HS-5 (cell line): ENCODE measurements at regions not wholly inside any gene's neighbourhood (a gene's known extent, or its start where the extent isn't known, plus 50 kb on each side); places are given as distances from the start of the nearest gene placed in this dataset.
A peak's percentile ranks its signal among the peaks of the same experiment; 100 is the strongest.
"Not testable (repeated sequence)": the region's sequence is repeated elsewhere in the genome, so short reads cannot be mapped to it uniquely, and the experiment has no call there.

ENCODE experiments used
- DNase-seq: peaks from one replicate; pipeline ENCODE4 v3.0.0-alpha.2; 2012; ENCODE audit warnings: low read depth

DNA sequence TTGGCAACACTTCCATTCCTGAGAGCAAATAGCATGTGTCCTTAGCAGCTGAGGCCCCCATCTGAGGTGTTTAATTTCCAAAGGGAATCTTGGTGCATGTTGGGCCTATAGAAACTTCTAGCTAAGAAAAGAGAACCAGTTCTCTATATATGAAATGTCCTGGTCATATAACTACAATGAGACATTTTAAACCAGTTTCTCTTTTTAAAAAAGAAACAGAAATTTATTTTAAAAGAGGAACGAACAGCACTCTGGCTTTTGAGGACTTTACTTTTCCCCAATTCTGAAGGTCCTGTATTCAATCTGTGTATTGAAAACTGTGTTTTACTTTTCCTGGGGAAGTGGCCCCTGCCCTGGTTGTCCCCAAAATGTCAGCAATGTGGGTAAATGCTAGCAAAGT, 94.0 kb upstream of the FOXN2 start:
- DNase-seq: no peak

DNA sequence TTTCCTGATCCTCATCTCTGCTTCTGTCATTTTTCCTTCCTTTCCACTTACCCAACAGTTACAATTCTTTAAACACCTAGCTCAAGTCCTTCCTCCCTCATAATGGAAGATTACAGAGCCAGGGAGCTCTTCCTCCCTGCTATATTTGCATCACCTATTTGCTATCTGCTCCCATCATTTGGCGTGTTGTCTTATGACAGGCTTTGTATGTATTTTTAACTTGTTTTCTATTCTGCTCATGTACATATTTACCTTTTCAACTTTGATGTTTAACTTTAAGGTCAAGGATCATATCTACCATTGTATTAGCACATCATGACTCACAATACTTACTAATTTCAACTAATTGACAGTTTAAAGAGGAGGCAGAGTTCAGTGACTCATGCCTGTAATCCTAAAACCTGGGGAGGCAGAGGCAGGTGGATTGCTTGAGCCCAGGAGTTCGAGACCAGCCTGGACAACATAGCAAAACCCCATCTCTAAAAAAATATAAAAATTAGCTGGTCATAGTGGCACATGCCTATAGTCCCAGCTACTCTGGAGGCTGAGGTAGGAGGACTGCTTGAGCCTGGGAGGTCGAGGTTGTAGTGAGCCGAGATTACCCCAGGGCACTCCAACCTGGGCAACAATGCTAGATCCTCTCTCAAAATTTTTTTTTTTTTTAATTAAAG, 92.5 kb upstream of the FOXN2 start:
- no peak for DNase-seq

DNA sequence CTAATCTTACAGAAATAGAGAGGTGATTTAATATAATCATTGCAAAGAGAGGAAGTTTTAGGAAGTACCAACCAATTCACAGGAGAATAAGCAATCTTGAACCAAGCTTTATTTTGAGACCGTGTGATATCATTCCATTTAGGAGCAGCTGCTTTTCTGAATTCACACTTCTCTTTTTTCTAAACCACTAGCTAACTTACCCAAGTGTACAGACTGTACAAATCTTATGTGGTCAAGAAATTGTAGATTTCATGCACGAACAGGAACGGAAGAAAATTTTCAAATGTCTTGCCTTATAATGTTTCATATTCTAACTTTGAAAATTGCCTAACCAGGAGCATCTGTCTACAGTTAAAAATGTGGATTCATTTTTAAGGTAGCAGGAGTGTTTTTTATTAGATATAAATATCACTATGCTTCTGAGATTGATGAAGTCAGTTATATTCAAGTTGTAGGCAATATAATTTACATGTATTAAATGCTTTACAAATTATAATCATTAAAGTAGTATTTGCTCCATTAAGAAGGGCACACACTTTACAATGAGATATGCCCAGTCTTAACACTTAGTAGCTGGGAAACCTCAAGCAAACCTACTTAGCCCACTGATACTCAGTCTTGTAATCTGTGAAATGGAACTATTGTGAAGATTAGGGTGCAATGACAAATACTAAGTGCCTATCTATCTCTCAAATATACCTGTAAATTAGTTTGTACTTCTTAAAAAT, 86.7 kb upstream of the FOXN2 start:
- DNase-seq: no peak

DNA sequence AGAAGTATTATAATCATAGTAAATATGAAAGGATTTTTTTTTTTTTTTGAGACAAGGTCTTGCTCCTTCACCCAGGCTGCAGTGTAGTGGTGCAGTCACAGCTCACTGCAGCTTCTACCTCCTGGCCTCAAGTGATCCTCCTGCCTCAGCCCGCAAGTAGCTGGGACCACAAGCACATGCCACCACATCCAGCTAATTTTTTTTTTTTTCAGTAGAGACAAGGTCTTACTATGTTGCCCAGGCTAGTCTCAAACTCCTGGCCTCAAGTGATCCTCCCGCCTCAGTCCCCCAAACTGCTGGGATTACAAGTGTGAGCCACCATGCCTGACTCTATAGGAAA, 86.2 kb upstream of the FOXN2 start:
- no peak for DNase-seq

DNA sequence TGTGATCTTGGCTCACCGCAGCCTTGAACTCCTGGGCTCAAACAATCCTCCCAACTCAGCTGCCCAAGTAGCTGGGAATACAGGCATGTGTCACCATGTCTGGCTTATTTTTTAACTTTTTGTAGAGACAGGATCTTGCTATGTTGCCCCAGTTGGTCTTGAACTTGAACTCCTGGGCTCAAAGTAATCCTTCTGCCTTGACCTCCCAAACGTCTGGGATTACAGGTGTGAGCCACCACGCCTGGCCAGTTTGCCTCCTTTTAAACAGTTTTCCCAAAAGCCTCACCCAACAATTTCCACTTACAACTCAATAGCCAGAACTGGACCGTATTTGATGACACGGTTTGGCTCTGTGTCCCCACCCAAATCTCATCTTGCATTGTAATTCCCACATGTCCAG, 85.4 kb upstream of the FOXN2 start:
- no peak for DNase-seq

DNA sequence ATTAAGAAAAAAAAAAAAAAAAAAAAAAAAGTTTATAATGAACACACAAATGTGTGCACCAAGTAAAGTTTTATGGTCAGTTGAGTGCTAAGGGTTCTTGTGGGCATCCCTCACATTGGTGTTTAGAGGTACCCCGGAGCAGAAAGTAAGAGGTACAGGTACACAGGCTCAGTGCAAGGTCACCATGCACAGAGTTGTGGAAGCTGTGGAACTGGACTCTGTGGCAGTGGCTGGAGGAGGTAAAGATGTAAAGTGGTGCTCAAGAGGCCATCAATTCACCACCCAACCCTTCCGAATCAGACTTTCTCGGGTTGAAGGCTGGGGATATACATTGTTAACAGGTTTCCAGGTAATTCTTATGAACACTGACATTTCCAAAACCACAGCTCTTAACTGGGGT, 83.6 kb upstream of the FOXN2 start:
- DNase-seq: no peak

DNA sequence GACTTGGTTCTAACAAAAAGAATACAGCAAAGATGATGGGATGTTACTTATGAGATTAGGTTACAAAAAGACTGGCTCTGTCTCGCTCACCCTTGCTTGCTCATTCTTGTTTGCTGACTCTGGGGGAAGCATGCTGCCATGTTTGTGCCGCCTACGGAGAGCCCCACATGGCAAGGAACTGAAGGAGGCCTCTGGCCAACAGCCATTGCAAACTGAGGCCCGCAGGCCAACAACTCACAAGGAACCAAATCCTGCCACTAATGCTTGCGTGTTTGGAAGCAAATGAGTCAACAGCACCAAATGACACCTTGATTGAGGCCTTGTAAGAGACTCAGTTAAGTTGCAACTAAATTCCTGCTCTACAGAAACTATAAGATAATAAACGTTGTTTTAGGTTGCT, 82.1 kb upstream of the FOXN2 start:
- DNase-seq: no peak

DNA sequence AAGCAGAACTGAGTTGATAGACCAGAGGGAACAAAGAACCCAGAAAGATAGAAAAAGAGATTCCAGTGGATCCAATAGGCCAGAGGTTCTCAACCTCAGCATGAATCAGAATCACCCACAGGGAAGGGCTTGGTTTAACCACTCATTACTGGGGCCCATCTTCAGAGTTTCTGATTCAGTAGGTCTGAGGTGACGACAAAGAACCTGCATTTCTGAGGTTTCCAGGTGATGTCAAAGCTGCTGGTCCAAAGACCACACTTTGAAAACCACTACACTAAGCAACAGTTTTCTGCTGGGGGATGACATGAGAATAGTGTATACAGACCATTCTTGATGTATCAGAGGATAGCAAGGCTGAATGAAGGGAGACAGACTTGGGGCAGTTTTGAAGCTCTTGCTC, 81.5 kb upstream of the FOXN2 start:
- DNase-seq: no peak

DNA sequence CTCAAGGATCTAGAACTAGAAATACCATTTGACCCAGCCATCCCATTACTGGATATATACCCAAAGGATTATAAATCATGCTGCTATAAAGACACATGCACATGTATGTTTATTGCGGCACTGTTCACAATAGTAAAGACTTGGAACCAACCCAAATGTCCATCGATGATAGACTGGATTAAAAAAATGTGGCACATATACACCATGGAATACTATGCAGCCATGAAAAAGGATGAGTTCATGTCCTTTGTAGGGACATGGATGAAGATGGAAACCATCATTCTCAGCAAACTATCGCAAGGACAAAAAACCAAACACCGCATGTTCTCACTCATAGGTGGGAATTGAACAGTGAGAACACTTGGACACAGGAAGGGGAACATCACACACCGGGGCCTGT, 80.7 kb upstream of the FOXN2 start:
- not testable (repeated sequence) for DNase-seq

DNA sequence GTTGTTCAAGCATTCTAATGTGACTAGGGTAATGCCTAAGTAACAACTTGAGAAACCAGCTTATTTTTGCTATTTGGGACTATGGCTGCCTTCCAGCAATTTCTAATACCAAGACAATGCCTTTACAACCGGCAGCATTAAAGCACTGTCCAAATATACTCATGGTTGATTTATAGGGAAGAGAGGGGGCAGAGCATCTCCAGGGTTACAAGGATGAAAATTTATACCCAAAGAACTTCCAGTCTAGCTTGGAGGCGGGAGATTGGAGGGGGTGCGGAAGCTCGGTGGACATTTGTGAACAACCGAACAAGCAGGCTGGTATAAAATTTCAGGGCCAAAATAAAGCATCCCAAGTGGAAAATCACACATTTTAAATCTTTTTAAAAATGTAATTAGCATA, 79.4 kb upstream of the FOXN2 start:
- DNase-seq: no peak

DNA sequence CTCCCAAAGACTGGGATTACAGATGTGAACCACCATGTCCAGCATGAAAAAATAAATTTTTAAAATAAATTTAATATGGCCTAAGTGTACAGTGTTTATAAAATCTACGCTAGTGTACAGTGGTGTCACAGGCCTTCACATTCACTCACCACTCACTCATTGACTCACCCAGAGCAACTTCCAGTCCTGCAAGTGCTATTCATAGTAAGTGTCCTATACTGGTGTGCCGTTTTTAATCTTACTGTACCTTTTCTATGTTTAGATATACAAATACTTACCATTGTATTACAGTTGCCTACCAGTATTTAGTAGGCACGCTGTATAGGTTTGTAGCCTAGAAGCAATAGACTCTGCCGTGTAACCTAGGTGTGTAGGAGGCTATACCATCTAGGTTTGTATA, 76.1 kb upstream of the FOXN2 start:
- no peak for DNase-seq

DNA sequence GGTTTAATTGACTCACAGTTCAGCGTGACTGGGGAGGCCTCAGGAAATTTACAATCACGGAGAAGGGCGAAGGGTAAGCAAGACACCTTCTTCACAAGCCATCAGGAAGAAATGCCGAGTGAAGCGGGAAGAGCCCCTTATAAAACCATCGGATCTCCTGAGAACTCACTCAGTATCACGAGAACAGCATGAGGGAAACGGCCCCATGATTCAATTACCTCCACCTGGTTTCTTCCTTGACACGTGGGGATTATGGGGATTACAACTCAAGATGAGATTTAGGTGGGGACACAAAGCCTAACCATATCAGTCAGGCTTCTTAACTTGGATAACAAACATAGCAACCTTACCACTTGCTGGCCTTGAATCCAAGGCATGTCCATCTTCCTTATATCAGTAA, 73.6 kb upstream of the FOXN2 start:
- no peak for DNase-seq

DNA sequence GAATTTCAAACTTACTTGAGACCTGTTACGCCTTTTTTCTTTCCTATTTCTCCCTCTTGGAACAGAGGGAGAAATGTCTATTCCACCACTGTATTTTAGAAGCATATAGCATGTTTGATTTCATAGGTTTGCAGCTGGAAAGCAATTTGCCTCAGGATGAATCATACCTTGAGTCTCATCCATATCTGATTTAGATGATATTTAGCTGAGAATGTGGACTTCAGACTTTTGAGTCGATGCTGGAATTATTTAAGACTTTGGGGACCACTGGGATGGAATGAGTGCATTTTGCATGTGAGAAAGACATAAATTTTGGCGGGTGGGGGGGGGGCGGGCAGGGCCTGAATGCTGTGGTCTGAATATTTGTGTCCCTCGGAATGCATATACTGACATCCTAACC, 67.3 kb upstream of the FOXN2 start:
- no peak for DNase-seq

DNA sequence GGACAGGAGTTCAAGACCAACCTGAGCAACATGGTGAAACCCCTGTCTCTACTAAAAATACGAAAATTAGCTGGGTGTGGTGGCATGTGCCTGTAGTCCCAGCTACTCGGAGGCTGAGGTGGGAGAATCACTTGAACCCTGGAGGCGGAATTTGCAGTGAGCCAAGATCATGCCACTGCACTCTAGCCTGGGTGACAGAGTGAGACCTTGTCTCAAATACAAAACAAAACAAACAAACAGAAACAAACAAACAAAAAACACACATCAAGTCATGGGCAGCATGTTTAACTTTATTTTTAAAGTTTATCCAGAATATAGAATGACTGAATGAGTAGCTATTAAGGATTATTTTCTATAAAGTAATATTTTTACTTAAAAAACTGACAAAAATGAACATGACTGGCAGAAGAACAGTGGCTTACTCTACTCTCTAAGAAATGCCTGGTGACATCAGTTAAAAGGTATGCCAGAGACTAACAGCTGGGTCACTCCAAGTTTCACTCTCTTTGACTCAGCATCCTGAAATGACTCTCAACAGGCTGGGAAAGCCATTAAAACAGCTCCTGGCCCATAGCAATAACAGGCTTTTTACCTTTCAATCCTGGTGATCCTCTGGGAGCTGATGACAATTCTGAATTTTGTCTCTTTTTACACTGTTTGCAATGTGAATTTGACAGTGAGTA, 66.1 kb upstream of the FOXN2 start:
- DNase-seq: peak; percentile 82

DNA sequence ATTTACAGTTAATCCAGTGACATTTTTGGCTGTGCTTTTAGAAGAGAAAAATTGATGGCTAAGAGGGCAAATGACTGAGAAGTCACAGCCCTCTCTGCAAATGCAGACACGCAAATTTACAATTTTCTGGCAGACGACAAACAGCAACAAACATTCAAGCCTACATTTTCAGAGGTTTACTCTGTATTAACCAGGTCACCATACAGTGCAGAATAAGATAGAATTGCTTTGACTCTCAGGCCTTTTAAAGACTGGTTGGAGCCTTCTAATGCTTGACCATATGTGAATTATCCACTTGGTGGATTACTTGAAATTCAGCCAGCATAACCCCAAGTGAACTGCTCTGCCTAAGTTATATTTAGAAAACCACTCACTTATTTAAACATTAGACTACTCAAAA, 65.5 kb upstream of the FOXN2 start:
- no peak for DNase-seq

DNA sequence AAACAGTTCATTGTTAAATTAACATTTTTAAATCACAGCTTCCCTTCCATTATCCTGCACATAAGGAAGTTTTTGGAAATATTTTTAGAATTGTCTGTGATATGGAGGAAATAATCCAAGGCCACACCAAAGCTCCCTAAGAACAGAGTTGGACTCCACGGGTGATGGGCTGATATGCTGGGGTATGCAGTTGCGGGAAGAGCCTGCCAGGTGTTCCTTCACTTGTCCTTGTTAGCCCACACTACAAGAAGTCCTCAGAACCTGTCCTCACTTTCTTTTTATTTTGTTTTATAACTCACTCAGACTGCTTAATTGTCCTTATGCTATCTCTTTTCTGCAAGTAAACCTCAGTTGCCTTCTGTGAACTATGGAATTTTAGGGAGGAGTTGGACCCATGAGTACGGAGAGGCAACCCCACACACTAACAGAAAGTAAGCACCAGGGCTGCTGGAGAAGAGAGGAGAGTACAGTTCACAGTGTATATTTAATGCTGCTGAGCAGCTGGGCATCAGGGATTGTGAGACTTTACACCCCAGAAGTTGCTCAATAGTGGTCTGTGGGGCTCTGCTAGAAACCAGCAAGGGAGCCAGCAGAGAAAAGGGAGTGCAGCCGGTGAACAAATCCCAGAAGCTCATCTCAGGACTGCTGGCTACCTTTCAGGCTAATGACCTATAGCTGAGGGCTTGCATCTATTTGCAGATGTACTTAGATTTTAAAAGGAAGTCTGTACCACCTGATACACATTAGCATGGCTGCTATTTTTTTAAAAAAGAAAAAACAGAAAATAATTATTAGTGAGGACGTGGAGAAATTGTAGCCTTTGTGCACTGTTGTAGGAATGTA, 64.6 kb upstream of the FOXN2 start:
- no peak for DNase-seq

DNA sequence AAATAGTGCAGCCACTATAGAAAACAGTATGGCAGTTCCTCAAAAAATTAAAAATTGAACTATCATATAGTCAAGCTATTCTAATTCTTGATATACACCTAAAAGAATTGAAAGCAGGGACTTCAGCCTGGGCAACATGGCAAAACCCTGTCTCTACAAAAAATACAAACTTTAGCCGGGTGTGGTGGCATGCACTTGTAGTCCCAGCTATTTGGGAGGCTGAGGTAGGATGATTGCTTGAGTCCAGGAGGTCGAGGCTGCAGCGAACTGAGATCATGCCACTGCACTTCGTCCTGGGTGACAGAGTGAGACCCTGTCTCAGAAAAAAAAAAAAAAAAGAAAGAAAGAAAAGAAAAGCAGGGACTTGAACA, 64.0 kb upstream of the FOXN2 start:
- no peak for DNase-seq

DNA sequence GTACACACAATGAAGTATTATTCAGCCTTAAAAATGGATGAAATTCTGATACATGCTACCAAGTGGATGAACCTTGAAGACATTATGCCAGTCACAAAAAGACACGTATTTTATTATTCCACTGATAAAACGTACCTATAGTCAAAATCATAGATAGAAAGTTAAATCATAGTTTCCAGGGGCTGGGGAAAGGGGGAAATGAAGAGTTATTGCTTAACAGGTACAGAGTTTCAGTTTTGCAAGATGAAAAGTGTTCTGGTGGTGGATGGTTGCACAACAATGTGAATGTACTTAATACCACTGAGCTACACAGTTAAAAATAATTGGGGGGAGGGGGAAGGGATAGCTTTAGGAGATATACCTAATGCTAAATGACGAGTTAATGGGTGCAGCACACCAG, 63.5 kb upstream of the FOXN2 start:
- no peak for DNase-seq

DNA sequence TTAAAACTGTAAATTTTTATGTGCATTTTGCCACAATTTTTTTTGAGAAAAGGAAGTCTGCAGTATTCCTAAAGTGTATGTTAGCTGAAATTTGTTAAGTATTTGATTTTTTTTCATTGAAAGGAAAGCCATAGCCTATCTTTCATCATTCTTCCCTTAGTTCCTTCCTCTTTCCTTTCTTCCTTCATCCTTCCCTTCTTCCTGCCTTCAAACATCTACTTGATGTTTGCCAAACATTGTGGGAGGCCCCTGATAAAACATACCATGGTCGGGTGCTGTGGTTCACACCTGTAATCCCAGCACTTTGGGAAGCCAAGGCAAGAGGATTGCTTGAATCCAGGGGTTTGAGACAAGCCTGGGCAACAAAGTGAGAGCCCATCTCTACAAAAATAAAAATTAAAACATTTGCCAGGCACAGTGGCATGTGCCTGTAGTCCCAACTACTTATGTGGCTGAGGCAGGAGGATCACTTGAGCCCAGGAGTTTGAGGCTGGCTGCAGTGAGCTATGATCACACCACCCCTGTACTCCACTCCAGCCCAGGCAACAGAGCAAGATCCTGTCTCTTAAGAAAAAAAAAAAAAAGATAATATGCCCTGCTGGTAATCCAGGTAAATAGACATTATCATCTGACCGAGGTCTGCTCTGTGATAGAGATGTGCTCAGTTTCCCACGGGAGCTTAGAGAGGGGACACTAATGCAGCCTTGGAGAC, 62.9 kb upstream of the FOXN2 start:
- no peak for DNase-seq

DNA sequence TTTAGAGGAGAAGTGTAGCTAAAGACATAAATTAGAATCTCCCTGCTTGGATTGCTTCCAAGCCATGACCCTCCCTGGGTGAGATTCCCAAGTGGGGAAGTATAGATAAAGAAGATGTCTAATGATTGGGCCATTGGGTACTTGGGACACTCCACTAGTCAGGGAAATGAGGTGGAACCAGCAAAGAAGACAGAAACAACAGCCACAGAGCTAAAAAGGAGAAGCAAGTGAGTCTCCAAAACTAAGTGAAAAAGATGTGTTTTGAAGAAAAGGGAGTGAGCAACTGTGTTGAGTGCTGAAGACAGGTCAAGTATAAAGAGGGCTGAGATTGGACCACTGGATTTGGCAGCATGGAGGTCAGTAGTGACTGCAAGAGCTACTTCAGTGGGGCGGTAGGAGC, 61.2 kb upstream of the FOXN2 start:
- DNase-seq: no peak

DNA sequence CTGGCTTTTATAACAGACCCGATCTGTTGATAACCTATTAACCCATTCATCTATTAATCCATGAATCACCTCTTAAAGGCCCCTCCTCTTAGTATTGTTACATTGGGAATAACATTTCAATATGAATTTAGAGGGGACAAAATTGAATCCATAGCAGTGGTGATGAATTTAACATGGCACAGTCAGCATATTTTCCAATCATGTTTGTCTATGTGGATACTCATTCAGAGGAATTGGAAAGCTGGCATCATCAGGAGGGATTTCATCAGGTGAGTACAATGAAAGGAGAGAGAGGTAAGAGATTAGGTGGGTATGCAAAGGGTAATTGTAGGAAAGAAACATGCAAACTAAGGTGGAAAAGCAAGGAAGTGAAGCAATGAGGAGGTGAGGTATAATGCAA, 59.6 kb upstream of the FOXN2 start:
- DNase-seq: no peak

DNA sequence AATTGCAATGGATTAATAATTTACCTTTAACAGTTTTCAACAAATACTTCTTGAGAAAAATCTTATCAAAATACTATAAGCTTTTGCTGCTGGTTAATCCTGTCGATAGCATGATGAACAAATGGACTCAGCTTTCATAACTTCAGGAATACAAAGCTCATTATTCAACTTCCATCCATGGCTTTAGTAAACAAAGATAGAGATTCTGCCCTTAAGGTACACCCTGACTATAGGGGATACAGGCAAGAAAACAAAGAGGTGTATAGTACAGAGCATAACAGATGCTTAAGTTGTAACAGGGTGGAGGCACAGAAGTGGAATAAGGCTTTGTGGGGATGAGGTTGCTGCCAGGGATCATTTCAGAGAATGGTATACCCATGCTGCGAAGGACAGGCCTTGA, 57.0 kb upstream of the FOXN2 start:
- DNase-seq: no peak
